IMR-90 (cell line): ENCODE measurements at regions not wholly inside any gene's neighbourhood (a gene's known extent, or its start where the extent isn't known, plus 50 kb on each side); places are given as distances from the start of the nearest gene placed in this dataset.

Experiments
- ATAC-seq: fragments of 200-7000 bp; cut with Tn5 transposase; 2 replicates; pipeline ENCODE4 v1.9.1; 2020; ENCODE audit warnings: low read depth, mild to moderate bottlenecking, moderate library complexity
- BruUV-seq: library from RNA; stranded (reverse); fragments of 400-500 nt; replicated peaks from 2 replicates; lab custom pipeline; 2021; lab: Mats Ljungman, UMichigan
- CTCF ChIA-PET: fragments of 300-600 bp; formaldehyde crosslinking; extraction: SDS; loops from one replicate; lab custom pipeline; 2021; ENCODE audit warnings: antibody characterized with exemption; lab: Yijun Ruan, JAX
- POLR2A ChIA-PET: fragments of 300-600 bp; sonication (Branson Sonifier 250); formaldehyde crosslinking; loops from one replicate; lab custom pipeline; 2022; ENCODE audit warnings: antibody characterized with exemption; ENCODE audit not compliant: unreplicated experiment; lab: Charles Lee
- DNase-seq: peaks from one replicate; pipeline ENCODE4 v3.0.0; 2013
- H2AFZ ChIP-seq: replicated peaks from 2 replicates; pipeline ENCODE3; 2013; ENCODE audit warnings: low read length, mild to moderate bottlenecking; ENCODE audit not compliant: poor library complexity
- H2AK5ac ChIP-seq: 2 replicates; pipeline ENCODE4 v1.6.1; 2013; ENCODE audit warnings: low read depth, low read length, inconsistent platforms
- H2AK9ac ChIP-seq: replicated peaks from 2 replicates; pipeline ENCODE3; 2013; ENCODE audit warnings: mild to moderate bottlenecking, low read depth, low read length, moderate library complexity; ENCODE audit not compliant: poor library complexity
- H2BK120ac ChIP-seq: 2 replicates; pipeline ENCODE4 v1.6.1; 2013; ENCODE audit warnings: low read depth, low read length, inconsistent platforms
- H2BK15ac ChIP-seq: 3 replicates; pipeline ENCODE4 v1.6.1; 2013; ENCODE audit warnings: low read depth, low read length, inconsistent platforms
- H2BK20ac ChIP-seq: 2 replicates; pipeline ENCODE4 v1.6.1; 2013; ENCODE audit warnings: low read depth, mild to moderate bottlenecking, inconsistent platforms, low read length, moderate library complexity
- H2BK5ac ChIP-seq: 2 replicates; pipeline ENCODE4 v1.6.1; 2013; ENCODE audit warnings: mild to moderate bottlenecking, low read depth, low read length, inconsistent platforms; ENCODE audit not compliant: poor library complexity, severe bottlenecking
- H3K14ac ChIP-seq: replicated peaks from 2 replicates; pipeline ENCODE4 v1.6.1; 2013; ENCODE audit warnings: low read depth, low read length, inconsistent platforms
- H3K18ac ChIP-seq: 2 replicates; pipeline ENCODE4 v1.6.1; 2013; ENCODE audit warnings: low read depth, low read length, control low read depth
- H3K23ac ChIP-seq: 2 replicates; pipeline ENCODE4 v1.6.1; 2013; ENCODE audit warnings: low read depth, low read length, inconsistent platforms
- H3K27ac ChIP-seq: 2 replicates; pipeline ENCODE4 v1.5.1; 2013; ENCODE audit warnings: mild to moderate bottlenecking, control low read depth, low read length; ENCODE audit not compliant: insufficient read depth
- H3K27me3 ChIP-seq: 2 replicates; pipeline ENCODE4 v1.6.1; 2013; ENCODE audit warnings: low read length; ENCODE audit not compliant: control insufficient read depth, insufficient read depth
- H3K36me3 ChIP-seq: 2 replicates; pipeline ENCODE4 v1.6.1; 2013; ENCODE audit warnings: low read length, mixed read lengths; ENCODE audit not compliant: control insufficient read depth, insufficient read depth
- H3K4ac ChIP-seq: 2 replicates; pipeline ENCODE4 v1.6.1; 2013; ENCODE audit warnings: low read depth, low read length, inconsistent platforms
- H3K4me1 ChIP-seq: 2 replicates; pipeline ENCODE4 v1.6.1; 2013; ENCODE audit warnings: low read length, mixed read lengths; ENCODE audit not compliant: control insufficient read depth, insufficient read depth
- H3K4me2 ChIP-seq: 2 replicates; pipeline ENCODE4 v1.6.1; 2013; ENCODE audit warnings: low read depth, mild to moderate bottlenecking, control low read depth, low read length, moderate library complexity
- H3K4me3 ChIP-seq: 2 replicates; pipeline ENCODE4 v1.5.1; 2013; ENCODE audit warnings: low read depth, mild to moderate bottlenecking, control low read depth, low read length, moderate library complexity; ENCODE audit not compliant: insufficient read depth
- H3K56ac ChIP-seq: 2 replicates; pipeline ENCODE4 v1.6.1; 2013; ENCODE audit warnings: low read length, inconsistent platforms; ENCODE audit not compliant: insufficient read depth; ENCODE audit errors: extremely low read depth
- H3K79me1 ChIP-seq, 2 experiments: 2 replicates each; pipeline ENCODE4 v1.6.1; 2013; ENCODE audit warnings: low read length in 2 of 2, inconsistent platforms in 1 of 2, low read depth in 1 of 2
- H3K9ac ChIP-seq: 2 replicates; pipeline ENCODE4 v1.6.1; 2013; ENCODE audit warnings: low read depth, low read length, control low read depth
- H3K9me1 ChIP-seq: 2 replicates; pipeline ENCODE4 v1.6.1; 2013; ENCODE audit warnings: low read length, inconsistent platforms; ENCODE audit not compliant: insufficient read depth
- H3K9me3 ChIP-seq: 2 replicates; pipeline ENCODE4 v1.6.1; 2013; ENCODE audit warnings: low read length; ENCODE audit not compliant: control insufficient read depth, insufficient read depth
- H4K20me1 ChIP-seq: 2 replicates; pipeline ENCODE4 v1.6.1; 2013; ENCODE audit warnings: low read length, inconsistent platforms; ENCODE audit not compliant: insufficient read depth
- H4K5ac ChIP-seq: 2 replicates; pipeline ENCODE4 v1.6.1; 2013; ENCODE audit warnings: mild to moderate bottlenecking, low read depth, low read length, control low read depth
- H4K8ac ChIP-seq, 2 experiments: 2 replicates each; pipeline ENCODE4 v1.6.1; 2013; ENCODE audit warnings: low read depth in 2 of 2, low read length in 2 of 2, control low read depth in 1 of 2, inconsistent platforms in 1 of 2
- H4K91ac ChIP-seq: 2 replicates; pipeline ENCODE4 v1.6.1; 2013; ENCODE audit warnings: low read depth, low read length, inconsistent platforms; ENCODE audit not compliant: insufficient read depth
- BHLHE40 ChIP-seq: fragments of 150-350 bp; IDR thresholded peaks from 2 replicates; pipeline ENCODE4 v1.6.1; 2016; ENCODE audit warnings: mild to moderate bottlenecking, low read depth, low read length
- FOS ChIP-seq: fragments of 150-350 bp; IDR thresholded peaks from 2 replicates; pipeline ENCODE4 v1.6.1; 2016; ENCODE audit warnings: low read depth, low read length
- MAFK ChIP-seq: IDR thresholded peaks from 2 replicates; pipeline ENCODE4 v1.6.1; 2012; ENCODE audit warnings: low read depth, low read length, improper control_type of control experiment
- MAZ ChIP-seq: IDR thresholded peaks from 2 replicates; pipeline ENCODE4 v1.6.1; 2012; ENCODE audit warnings: low read depth, mild to moderate bottlenecking, low read length, improper control_type of control experiment, moderate library complexity, borderline replicate concordance
- MXI1 ChIP-seq: IDR thresholded peaks from 2 replicates; pipeline ENCODE4 v1.6.1; 2012; ENCODE audit warnings: low read depth, mild to moderate bottlenecking, low read length, moderate library complexity, borderline replicate concordance
- NFE2L2 ChIP-seq: fragments of 150-350 bp; IDR thresholded peaks from 2 replicates; pipeline ENCODE4 v1.6.1; 2016; ENCODE audit warnings: low read depth, mild to moderate bottlenecking, low read length
- POLR2A ChIP-seq: IDR thresholded peaks from 2 replicates; pipeline ENCODE4 v1.6.1; 2012; ENCODE audit warnings: mild to moderate bottlenecking, low read depth, low read length
- RAD21 ChIP-seq: IDR thresholded peaks from 2 replicates; pipeline ENCODE4 v1.6.1; 2012; ENCODE audit warnings: low read length, improper control_type of control experiment
- RCOR1 ChIP-seq: IDR thresholded peaks from 2 replicates; pipeline ENCODE4 v1.6.1; 2012; ENCODE audit warnings: mild to moderate bottlenecking, low read length, improper control_type of control experiment; ENCODE audit not compliant: insufficient replicate concordance
- RFX5 ChIP-seq: IDR thresholded peaks from 2 replicates; pipeline ENCODE4 v1.8.0; 2012; ENCODE audit warnings: low read depth, mild to moderate bottlenecking, low read length, moderate library complexity
- WGBS, 2 experiments: methylation state at CpG; one replicate each; pipeline versions ENCODE4 v1.1.5 to v1.1.7; 2013; ENCODE audit warnings: missing lambda C conversion rate in 2 of 2; ENCODE audit not compliant: insufficient read length in 1 of 2; ENCODE audit errors: extremely low coverage in 2 of 2; 5-methylcytosine and 5-hydroxymethylcytosine counted together
- dilution Hi-C: fragments of 300-500 bp; cut with HindIII; formaldehyde crosslinking; loops from one replicate; pipeline ENCODE4 v1.14.3; 2018; ENCODE audit warnings: low sequenced_read_pairs; ENCODE audit not compliant: unreplicated experiment
- in situ Hi-C: fragments of 300-500 bp; cut with MboI; formaldehyde crosslinking; loops from 3 replicates; pipeline ENCODE4 v1.14.3; 2019; ENCODE audit warnings: low sequenced_read_pairs, inconsistent platforms, mixed read lengths
- intact Hi-C: fragments of 100-400 bp; cut with micrococcal nuclease; formaldehyde crosslinking; loops from 2 replicates; pipeline ENCODE4 v1.10.0; 2022
- TF ChIP-seq, protein P1 (sequence below): fragments of 150-350 bp; IDR thresholded peaks from 2 replicates; pipeline ENCODE4 v1.6.1; 2016; ENCODE audit warnings: low read depth, mild to moderate bottlenecking, low read length, moderate library complexity, borderline replicate concordance
- TF ChIP-seq, protein P2 (sequence below): conservative IDR thresholded peaks from 2 replicates; pipeline ENCODE4 v1.5.1; 2012; ENCODE audit warnings: mild to moderate bottlenecking, low read depth, low read length, improper control_type of control experiment

- no TSS peak for BruUV-seq
- Histone ChIP-seq H3K9ac (no peak overlapping the region), H3K36me3 (no peaks in the 10 kb centered on the region), H3K4ac (no peak overlapping the region), H3K23ac (no peak overlapping the region), H4K5ac (no peak overlapping the region), H3K9me3 (no peaks in the 10 kb centered on the region), H3K14ac (no peak overlapping the region), H4K8ac (no peak overlapping the region), H2BK15ac (no peak overlapping the region), H2BK5ac (no peak overlapping the region), H3K9me1 (no peaks in the 10 kb centered on the region), H4K91ac (no peak overlapping the region), H3K27ac (no peak overlapping the region), H2AFZ (peak overlapping the region; percentile 21), H3K79me1 (no peaks in the 10 kb centered on the region), H3K4me3 (no peak overlapping the region), H2BK20ac (no peak overlapping the region), H3K56ac (no peak overlapping the region), H3K27me3 (peaks cover 19% of the 10 kb centered on the region), H4K20me1 (no peaks in the 10 kb centered on the region), H3K4me2 (no peak overlapping the region), H2AK9ac (peak overlapping the region; percentile 42), H3K4me1 (no peaks in the 10 kb centered on the region), H2BK120ac (no peak overlapping the region), H2AK5ac (no peak overlapping the region), H3K18ac (no peak overlapping the region)
- CTCF ChIA-PET, result no interaction called here
- dilution Hi-C loops, result no loop called here
- POLR2A ChIA-PET, result no interaction called here
- in situ Hi-C loops, result loop anchor here (10.0 kb wide), 1 partner anchor 1236 kb away; no protein-coding TSS in a partner anchor
- no peak for TF ChIP-seq FOS
- no peak for TF ChIP-seq RFX5
- no peak for TF ChIP-seq MAZ
- TF ChIP-seq POLR2A, result no peak
- TF ChIP-seq NFE2L2, result no peak
- no peak for TF ChIP-seq BHLHE40
- TF ChIP-seq, protein P1, sequence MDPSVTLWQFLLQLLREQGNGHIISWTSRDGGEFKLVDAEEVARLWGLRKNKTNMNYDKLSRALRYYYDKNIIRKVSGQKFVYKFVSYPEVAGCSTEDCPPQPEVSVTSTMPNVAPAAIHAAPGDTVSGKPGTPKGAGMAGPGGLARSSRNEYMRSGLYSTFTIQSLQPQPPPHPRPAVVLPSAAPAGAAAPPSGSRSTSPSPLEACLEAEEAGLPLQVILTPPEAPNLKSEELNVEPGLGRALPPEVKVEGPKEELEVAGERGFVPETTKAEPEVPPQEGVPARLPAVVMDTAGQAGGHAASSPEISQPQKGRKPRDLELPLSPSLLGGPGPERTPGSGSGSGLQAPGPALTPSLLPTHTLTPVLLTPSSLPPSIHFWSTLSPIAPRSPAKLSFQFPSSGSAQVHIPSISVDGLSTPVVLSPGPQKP, result no peak
- TF ChIP-seq, protein P2, sequence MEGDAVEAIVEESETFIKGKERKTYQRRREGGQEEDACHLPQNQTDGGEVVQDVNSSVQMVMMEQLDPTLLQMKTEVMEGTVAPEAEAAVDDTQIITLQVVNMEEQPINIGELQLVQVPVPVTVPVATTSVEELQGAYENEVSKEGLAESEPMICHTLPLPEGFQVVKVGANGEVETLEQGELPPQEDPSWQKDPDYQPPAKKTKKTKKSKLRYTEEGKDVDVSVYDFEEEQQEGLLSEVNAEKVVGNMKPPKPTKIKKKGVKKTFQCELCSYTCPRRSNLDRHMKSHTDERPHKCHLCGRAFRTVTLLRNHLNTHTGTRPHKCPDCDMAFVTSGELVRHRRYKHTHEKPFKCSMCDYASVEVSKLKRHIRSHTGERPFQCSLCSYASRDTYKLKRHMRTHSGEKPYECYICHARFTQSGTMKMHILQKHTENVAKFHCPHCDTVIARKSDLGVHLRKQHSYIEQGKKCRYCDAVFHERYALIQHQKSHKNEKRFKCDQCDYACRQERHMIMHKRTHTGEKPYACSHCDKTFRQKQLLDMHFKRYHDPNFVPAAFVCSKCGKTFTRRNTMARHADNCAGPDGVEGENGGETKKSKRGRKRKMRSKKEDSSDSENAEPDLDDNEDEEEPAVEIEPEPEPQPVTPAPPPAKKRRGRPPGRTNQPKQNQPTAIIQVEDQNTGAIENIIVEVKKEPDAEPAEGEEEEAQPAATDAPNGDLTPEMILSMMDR, result no peak
- no peak for TF ChIP-seq RCOR1
- TF ChIP-seq MAFK, result no peak
- TF ChIP-seq MXI1, result no peak
- no peak for TF ChIP-seq RAD21
- 45% methylated on average over 8 of the region's 22 CpGs; no CpG with 5 or more reads in 1 of the 2 experiments for WGBS, 2 experiments
- DNase-seq (no peak), ATAC-seq (no peak)
- intact Hi-C loops, result no loop called here
Observed at GRCh38 chr14:101620821-101621785, 59.8 kb downstream of the DIO3 start.
